ENCODE measurements at regions not wholly inside any gene's neighbourhood (a gene's known extent, or its start where the extent isn't known, plus 50 kb on each side); places are given as distances from the start of the nearest gene placed in this dataset.

DNA sequence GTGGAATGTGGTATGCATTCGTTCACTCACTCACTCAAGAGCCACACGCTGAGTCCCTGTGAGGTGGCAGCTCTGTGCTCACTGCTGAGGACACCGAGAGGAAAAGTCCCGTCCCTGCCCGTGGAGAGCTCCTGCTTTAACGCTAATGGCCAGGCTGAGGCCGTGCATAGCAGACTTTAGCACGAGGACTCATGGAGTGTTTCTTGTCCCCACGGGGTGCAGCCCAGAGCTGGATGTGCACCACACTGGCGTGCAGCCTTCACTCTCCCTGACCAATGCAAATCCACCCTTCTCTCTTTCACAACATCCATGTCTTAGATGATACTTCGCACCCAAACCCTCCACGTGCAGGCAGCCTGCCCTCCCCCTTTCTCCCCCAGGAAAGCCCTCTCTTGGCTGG lies 159.6 kb upstream of the ZNF536 start:
- Histone ChIP-seq H2AFZ (ENCODE audit: low read depth, low read length) (no peak overlapping the region), H3K9me1 (ENCODE audit: control insufficient read depth, insufficient read depth, low read length) (no peaks in the 10 kb centered on the region), H3K27ac (ENCODE audit: extremely low read depth, low read depth, low read length) (no peak overlapping the region), H4K20me1 (replicated peaks; ENCODE audit: control insufficient read depth, insufficient read depth, low read length) (no peaks in the 10 kb centered on the region), H3K4me1 (replicated peaks in 1 of 2; ENCODE audit: control insufficient read depth in 2 of 2, insufficient read depth in 2 of 2, low read length in 2 of 2) (no peaks in the 10 kb centered on the region), H3K79me2 (ENCODE audit: control insufficient read depth, insufficient read depth, low read length) (no peaks in the 10 kb centered on the region), H3K27me3 (ENCODE audit: control insufficient read depth in 2 of 2, insufficient read depth in 2 of 2, low read length in 2 of 2) (peaks cover 6 to 35% of the 10 kb centered on the region in 2 experiments; a peak in 4 of 5 replicates), H3K4me2 (ENCODE audit: insufficient read depth, low read length) (no peak overlapping the region), H3K36me3 (ENCODE audit: control insufficient read depth, insufficient read depth, low read length) (no peaks in the 10 kb centered on the region), H3K4me3 (no peak overlapping the region), H3K9me3 (replicated peaks; ENCODE audit: control insufficient read depth, insufficient read depth, low read depth, low read length) (no peaks in the 10 kb centered on the region), H3K9ac (ENCODE audit: insufficient read depth in 1 of 2, low read depth in 2 of 2, low read length in 2 of 2) (no peak overlapping the region)
- DNase-seq (ENCODE audit: extremely low read depth in 1 of 4, low spot score in 3 of 4) (no peak), ATAC-seq (no peak), FAIRE-seq (no peak)
- no peak for TF ChIP-seq ZNF3 (CRISPR knock-in tag; IDR thresholded peaks at IDR 0.05)
- TF ChIP-seq GATAD2A (IDR thresholded peaks at IDR 0.05): no peak
- no peak for TF ChIP-seq NR2C2 (CRISPR knock-in tag; IDR thresholded peaks at IDR 0.05)
- no peak for TF ChIP-seq NR2C2 (tag; IDR thresholded peaks at IDR 0.05)
- TF ChIP-seq RBM15 (IDR thresholded peaks at IDR 0.05; ENCODE audit: insufficient read depth, low read length): no peak
- TF ChIP-seq ZNF57 (CRISPR knock-in tag; IDR thresholded peaks at IDR 0.05): no peak
- TF ChIP-seq NR0B1 (IDR thresholded peaks at IDR 0.05; ENCODE audit: partially characterized antibody): no peak
- no peak for TF ChIP-seq TCFL5 (CRISPR knock-in tag; conservative IDR thresholded peaks at IDR 0.05)
- TF ChIP-seq SMARCC2 (IDR thresholded peaks at IDR 0.05; ENCODE audit: low read depth): no peak
- no peak for TF ChIP-seq U2AF1 (optimal IDR thresholded peaks at IDR 0.05; ENCODE audit: low read depth, low read length)
- no peak for TF ChIP-seq ZNF134 (CRISPR knock-in tag; conservative IDR thresholded peaks at IDR 0.05)
- no peak for TF ChIP-seq CBFB (CRISPR knock-in tag; IDR thresholded peaks at IDR 0.05)
- TF ChIP-seq, protein P1, sequence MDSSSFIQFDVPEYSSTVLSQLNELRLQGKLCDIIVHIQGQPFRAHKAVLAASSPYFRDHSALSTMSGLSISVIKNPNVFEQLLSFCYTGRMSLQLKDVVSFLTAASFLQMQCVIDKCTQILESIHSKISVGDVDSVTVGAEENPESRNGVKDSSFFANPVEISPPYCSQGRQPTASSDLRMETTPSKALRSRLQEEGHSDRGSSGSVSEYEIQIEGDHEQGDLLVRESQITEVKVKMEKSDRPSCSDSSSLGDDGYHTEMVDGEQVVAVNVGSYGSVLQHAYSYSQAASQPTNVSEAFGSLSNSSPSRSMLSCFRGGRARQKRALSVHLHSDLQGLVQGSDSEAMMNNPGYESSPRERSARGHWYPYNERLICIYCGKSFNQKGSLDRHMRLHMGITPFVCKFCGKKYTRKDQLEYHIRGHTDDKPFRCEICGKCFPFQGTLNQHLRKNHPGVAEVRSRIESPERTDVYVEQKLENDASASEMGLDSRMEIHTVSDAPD (CRISPR knock-in tag; IDR thresholded peaks at IDR 0.05): no peak
- TF ChIP-seq POLR3G (IDR thresholded peaks at IDR 0.05; ENCODE audit: extremely low read depth, insufficient read length, insufficient replicate concordance): no peak
- no peak for TF ChIP-seq HNRNPH1 (optimal IDR thresholded peaks at IDR 0.05; ENCODE audit: low read depth, low read length)
- WGBS (ENCODE audit: insufficient coverage, low coverage, missing lambda C conversion rate): under 1% methylated on average over 12 of the region's 12 CpGs
- POLR2A ChIA-PET: no interaction called here
- no TSS peak for BruUV-seq (replicated peaks)
- CTCF ChIA-PET (ENCODE audit: low intra/inter-chr PET ratio): no interaction called here
- intact Hi-C loops (cut with micrococcal nuclease) (no loop called here), in situ Hi-C loops (cut with MboI) (no loop called here)

Data from K562 (cell line).